Neural crest cell (in vitro differentiated cells): ENCODE measurements at regions not wholly inside any gene's neighbourhood (a gene's known extent, or its start where the extent isn't known, plus 50 kb on each side); places are given as distances from the start of the nearest gene placed in this dataset.
A peak's percentile ranks its signal among the peaks of the same experiment; 100 is the strongest.
"Not testable (repeated sequence)": the region's sequence is repeated elsewhere in the genome, so short reads cannot be mapped to it uniquely, and the experiment has no call there.

Experiments
- DNase-seq: peaks from one replicate; pipeline ENCODE4 v3.0.0; 2021; ENCODE audit warnings: low read depth, mixed read lengths, low spot score
- H3K27ac Mint-ChIP-seq: one replicate; pipeline ENCODE4 v1.8.0; 2021; ENCODE audit warnings: mild to moderate bottlenecking, mixed read lengths; ENCODE audit not compliant: unreplicated experiment
- H3K27me3 Mint-ChIP-seq: 2 replicates; pipeline ENCODE4 v1.8.0; 2021; ENCODE audit warnings: low read depth, mild to moderate bottlenecking, mixed read lengths
- H3K36me3 Mint-ChIP-seq: 2 replicates; pipeline ENCODE4 v1.8.0; 2021; ENCODE audit warnings: low read depth, mild to moderate bottlenecking, mixed read lengths
- H3K4me1 Mint-ChIP-seq: 2 replicates; pipeline ENCODE4 v1.8.0; 2021; ENCODE audit warnings: mixed read lengths
- H3K4me3 Mint-ChIP-seq: one replicate; pipeline ENCODE4 v1.8.0; 2021; ENCODE audit warnings: mild to moderate bottlenecking, mixed read lengths
- H3K9me3 Mint-ChIP-seq: 2 replicates; pipeline ENCODE4 v1.8.0; 2021; ENCODE audit warnings: mixed read lengths
- TF ChIP-seq, protein P1 (sequence below): fragments of 200-600 bp; sonication (generic); conservative IDR thresholded peaks from 2 replicates; pipeline ENCODE4 v1.5.0; 2021; ENCODE audit warnings: antibody characterized with exemption, mild to moderate bottlenecking

- Mint-ChIP-seq H3K27me3 (peaks cover 32% of the 10 kb centered on the region), H3K27ac (peak overlapping the region; percentile 59), H3K9me3 (peaks cover 12% of the 10 kb centered on the region), H3K4me1 (peaks cover 5% of the 10 kb centered on the region), H3K4me3 (no peak overlapping the region), H3K36me3 (no peaks in the 10 kb centered on the region)
- no peak for DNase-seq
- TF ChIP-seq, protein P1, sequence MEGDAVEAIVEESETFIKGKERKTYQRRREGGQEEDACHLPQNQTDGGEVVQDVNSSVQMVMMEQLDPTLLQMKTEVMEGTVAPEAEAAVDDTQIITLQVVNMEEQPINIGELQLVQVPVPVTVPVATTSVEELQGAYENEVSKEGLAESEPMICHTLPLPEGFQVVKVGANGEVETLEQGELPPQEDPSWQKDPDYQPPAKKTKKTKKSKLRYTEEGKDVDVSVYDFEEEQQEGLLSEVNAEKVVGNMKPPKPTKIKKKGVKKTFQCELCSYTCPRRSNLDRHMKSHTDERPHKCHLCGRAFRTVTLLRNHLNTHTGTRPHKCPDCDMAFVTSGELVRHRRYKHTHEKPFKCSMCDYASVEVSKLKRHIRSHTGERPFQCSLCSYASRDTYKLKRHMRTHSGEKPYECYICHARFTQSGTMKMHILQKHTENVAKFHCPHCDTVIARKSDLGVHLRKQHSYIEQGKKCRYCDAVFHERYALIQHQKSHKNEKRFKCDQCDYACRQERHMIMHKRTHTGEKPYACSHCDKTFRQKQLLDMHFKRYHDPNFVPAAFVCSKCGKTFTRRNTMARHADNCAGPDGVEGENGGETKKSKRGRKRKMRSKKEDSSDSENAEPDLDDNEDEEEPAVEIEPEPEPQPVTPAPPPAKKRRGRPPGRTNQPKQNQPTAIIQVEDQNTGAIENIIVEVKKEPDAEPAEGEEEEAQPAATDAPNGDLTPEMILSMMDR: no peak
Measured at GRCh38 chr11:135015966-135016365, 603.9 kb upstream of the B3GAT1 start.

DNA sequence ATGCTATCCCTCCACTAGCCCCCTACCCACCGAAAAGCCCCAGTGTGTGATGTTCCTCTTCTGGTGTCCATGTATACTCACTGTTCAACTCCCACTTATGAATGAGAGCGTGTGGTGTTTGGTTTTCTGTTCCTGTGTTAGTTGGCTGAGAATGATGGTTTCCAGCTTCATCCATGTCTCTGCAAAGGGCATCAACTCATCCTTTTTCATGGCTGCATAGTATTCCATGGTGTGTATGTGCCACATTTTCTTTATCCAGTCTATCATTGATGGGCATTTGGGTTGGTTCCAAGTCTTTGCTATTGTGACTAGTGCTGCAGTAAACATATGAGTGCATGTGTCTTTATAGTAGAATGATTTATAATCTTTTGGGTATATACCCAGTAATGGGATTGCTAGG, 599.3 kb upstream of the B3GAT1 start:
- DNase-seq, H3K36me3 Mint-ChIP-seq, H3K27ac Mint-ChIP-seq, H3K4me3 Mint-ChIP-seq, H3K9me3 Mint-ChIP-seq: not testable (repeated sequence)
- Mint-ChIP-seq H3K4me1 (peaks cover 17% of the 10 kb centered on the region), H3K27me3 (peaks cover 32% of the 10 kb centered on the region)

DNA sequence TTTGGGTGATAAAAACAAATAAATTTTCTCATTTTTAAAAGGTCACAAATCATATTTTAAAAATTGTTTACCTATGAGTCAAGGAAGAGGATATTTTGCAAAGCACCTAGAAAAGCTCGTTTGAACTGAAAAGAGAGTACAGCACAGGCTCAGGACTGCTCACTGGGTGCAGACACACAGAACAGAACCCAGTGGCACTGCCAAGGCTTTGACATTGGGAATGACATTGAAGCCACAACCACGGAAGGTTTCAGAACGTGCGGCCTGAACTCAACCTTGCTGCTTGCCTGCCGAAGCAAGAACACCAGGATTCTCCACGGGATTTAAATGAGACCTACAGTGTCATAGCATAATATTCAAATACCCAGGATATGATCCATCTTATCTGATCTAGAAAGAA, 597.1 kb upstream of the B3GAT1 start:
- Mint-ChIP-seq H3K36me3 (no peaks in the 10 kb centered on the region), H3K9me3 (peaks cover 6% of the 10 kb centered on the region), H3K4me3 (no peak overlapping the region), H3K4me1 (peaks cover 26% of the 10 kb centered on the region), H3K27ac (no peak overlapping the region), H3K27me3 (peaks cover 14% of the 10 kb centered on the region)
- DNase-seq: no peak
- TF ChIP-seq, protein P1: no peak

DNA sequence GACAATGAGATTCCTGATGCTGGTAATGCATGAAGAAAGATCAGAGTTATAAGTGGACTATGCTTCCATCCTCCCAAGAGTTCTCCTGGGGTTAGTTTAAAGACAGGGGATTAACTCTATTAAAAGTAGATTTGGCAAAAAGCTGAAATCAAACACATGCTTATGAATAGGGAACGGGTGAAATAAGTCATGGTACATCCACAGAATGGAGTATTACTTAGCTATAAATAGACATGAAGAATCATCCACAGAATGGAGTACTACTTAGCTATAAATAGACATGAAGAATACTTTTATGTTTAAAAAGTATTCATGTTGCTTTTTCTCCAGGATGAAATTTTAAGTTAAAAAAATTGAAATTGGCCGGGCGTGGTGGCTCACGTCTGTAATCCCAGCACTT, 596.4 kb upstream of the B3GAT1 start:
- Mint-ChIP-seq H3K4me3 (no peak overlapping the region), H3K27ac (no peak overlapping the region), H3K4me1 (peaks cover 28% of the 10 kb centered on the region), H3K27me3 (peaks cover 7% of the 10 kb centered on the region), H3K9me3 (peaks cover 6% of the 10 kb centered on the region), H3K36me3 (no peaks in the 10 kb centered on the region)
- TF ChIP-seq, protein P1: no peak
- no peak for DNase-seq

DNA sequence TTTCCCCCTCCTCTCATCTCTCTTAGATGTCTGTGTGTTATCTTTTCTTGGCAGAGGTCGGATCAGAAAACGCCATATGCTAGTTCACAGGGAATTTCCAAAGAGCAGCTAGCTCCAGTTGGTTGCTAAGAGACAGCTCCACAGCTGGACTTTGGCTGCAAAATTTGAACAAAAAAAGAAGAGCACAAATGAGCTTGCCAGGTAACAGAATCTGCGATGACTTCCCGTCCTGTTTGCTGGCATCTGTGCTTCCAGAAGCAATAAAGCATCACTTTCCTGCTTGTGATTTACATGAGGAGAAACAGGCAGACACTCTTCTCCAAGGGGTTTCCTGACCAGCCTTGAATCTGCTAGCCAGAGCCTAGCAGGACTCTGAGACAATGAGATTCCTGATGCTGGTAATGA, 596.0 kb upstream of the B3GAT1 start:
- no peak for DNase-seq
- Mint-ChIP-seq H3K27ac (no peak overlapping the region), H3K4me3 (no peak overlapping the region)

DNA sequence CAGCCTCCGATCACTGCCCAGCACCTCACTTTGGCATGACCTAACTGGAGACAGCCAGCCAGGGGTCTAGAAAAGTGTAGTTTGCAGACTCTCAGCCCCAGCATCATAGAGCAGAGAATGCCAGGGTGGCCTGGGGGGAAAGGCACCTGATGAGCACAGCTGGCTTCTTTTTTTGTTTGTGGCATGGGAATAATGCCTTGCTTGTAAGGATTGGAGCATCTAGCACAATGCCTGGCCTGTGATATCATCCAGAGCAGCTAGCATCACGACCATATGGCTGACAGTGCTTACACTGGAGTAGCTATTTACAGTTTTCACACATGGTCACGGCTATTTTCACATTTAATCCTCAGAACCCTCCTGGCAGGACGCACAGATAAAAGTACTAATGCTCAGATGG, 594.8 kb upstream of the B3GAT1 start:
- TF ChIP-seq, protein P1: no peak
- H3K36me3 Mint-ChIP-seq: no peaks in the 10 kb centered on the region
- H3K4me3 Mint-ChIP-seq: no peak overlapping the region
- H3K27me3 Mint-ChIP-seq: no peaks in the 10 kb centered on the region
- H3K27ac Mint-ChIP-seq: no peak overlapping the region
- peaks cover 3% of the 10 kb centered on the region for H3K9me3 Mint-ChIP-seq
- peaks cover 28% of the 10 kb centered on the region for H3K4me1 Mint-ChIP-seq
- no peak for DNase-seq

More for the DNA sequence above, 596.0 kb upstream of the B3GAT1 start:
- H3K4me1 Mint-ChIP-seq: peaks cover 28% of the 10 kb centered on the region
- H3K27me3 Mint-ChIP-seq: peaks cover 3% of the 10 kb centered on the region
- H3K9me3 Mint-ChIP-seq: peaks cover 4% of the 10 kb centered on the region
- no peaks in the 10 kb centered on the region for H3K36me3 Mint-ChIP-seq
- TF ChIP-seq, protein P1: no peak
